GM23338 (cell line): ENCODE measurements at regions not wholly inside any gene's neighbourhood (a gene's known extent, or its start where the extent isn't known, plus 50 kb on each side); places are given as distances from the start of the nearest gene placed in this dataset.
A peak's percentile ranks its signal among the peaks of the same experiment; 100 is the strongest.

Experiments used
- ATAC-seq: fragments of 200-7000 bp; cut with Tn5 transposase; 3 replicates; pipeline ENCODE4 v1.9.1; 2020
- DNase-seq: peaks from one replicate; pipeline ENCODE4 v3.0.0-alpha.2; 2015; ENCODE audit warnings: low spot score
- H2AFZ ChIP-seq: fragments of 200-600 bp; sonication (generic); 2 replicates; pipeline ENCODE4 v1.8.0; 2016; ENCODE audit warnings: antibody characterized with exemption, mild to moderate bottlenecking, moderate library complexity
- H3F3A ChIP-seq: fragments of 200-600 bp; sonication (generic); replicated peaks from 2 replicates; pipeline ENCODE4 v1.8.0; 2017; ENCODE audit warnings: antibody characterized with exemption, mixed run types, low read depth
- H3K27ac ChIP-seq: fragments of 200-600 bp; sonication (generic); 2 replicates; pipeline ENCODE4 v1.6.1; 2016; ENCODE audit warnings: low read depth
- H3K27me3 ChIP-seq: fragments of 200-600 bp; sonication (generic); 2 replicates; pipeline ENCODE4 v1.8.0; 2016; ENCODE audit warnings: mild to moderate bottlenecking, mixed run types, moderate library complexity; ENCODE audit not compliant: insufficient read depth
- H3K36me3 ChIP-seq: fragments of 200-600 bp; sonication (generic); 2 replicates; pipeline ENCODE4 v1.8.0; 2016; ENCODE audit warnings: mild to moderate bottlenecking; ENCODE audit not compliant: insufficient read depth
- H3K4me1 ChIP-seq: fragments of 200-600 bp; sonication (generic); 2 replicates; pipeline ENCODE4 v1.8.0; 2016; ENCODE audit warnings: mild to moderate bottlenecking, moderate library complexity; ENCODE audit not compliant: insufficient read depth
- H3K4me2 ChIP-seq: fragments of 200-600 bp; sonication (generic); 2 replicates; pipeline ENCODE4 v1.7.1; 2017; ENCODE audit warnings: mixed run types
- H3K4me3 ChIP-seq: fragments of 200-600 bp; sonication (generic); 2 replicates; pipeline ENCODE4 v1.6.1; 2016; ENCODE audit warnings: mixed run types
- H3K79me2 ChIP-seq: fragments of 200-600 bp; sonication (generic); replicated peaks from 2 replicates; pipeline ENCODE4 v1.8.0; 2017; ENCODE audit warnings: mild to moderate bottlenecking; ENCODE audit not compliant: insufficient read depth
- H3K9me2 ChIP-seq: fragments of 200-600 bp; sonication (generic); 2 replicates; pipeline ENCODE4 v1.8.0; 2017; ENCODE audit not compliant: insufficient read depth
- H4K20me1 ChIP-seq: fragments of 200-600 bp; sonication (generic); replicated peaks from 2 replicates; pipeline ENCODE4 v1.8.0; 2017; ENCODE audit warnings: mild to moderate bottlenecking; ENCODE audit not compliant: insufficient read depth
- H3K27ac Mint-ChIP-seq: 2 replicates; pipeline ENCODE4 v1.8.0; 2020; ENCODE audit warnings: inconsistent platforms, mild to moderate bottlenecking, moderate library complexity, mixed read lengths
- H3K27me3 Mint-ChIP-seq: 3 replicates; pipeline ENCODE4 v1.8.0; 2022; ENCODE audit warnings: low read depth, mild to moderate bottlenecking, moderate library complexity, mixed read lengths, inconsistent platforms; ENCODE audit not compliant: insufficient read depth, poor library complexity
- H3K36me3 Mint-ChIP-seq: 3 replicates; pipeline ENCODE4 v1.8.0; 2021; ENCODE audit warnings: low read depth, mild to moderate bottlenecking, inconsistent platforms, moderate library complexity, mixed read lengths
- H3K4me1 Mint-ChIP-seq: 3 replicates; pipeline ENCODE4 v1.8.0; 2020; ENCODE audit warnings: mild to moderate bottlenecking, inconsistent platforms, mixed read lengths
- H3K4me3 Mint-ChIP-seq: 3 replicates; pipeline ENCODE4 v1.8.0; 2021; ENCODE audit warnings: moderate library complexity, mild to moderate bottlenecking, inconsistent platforms, mixed read lengths
- H3K9me3 Mint-ChIP-seq: 3 replicates; pipeline ENCODE4 v1.8.0; 2020; ENCODE audit warnings: moderate library complexity, mild to moderate bottlenecking, inconsistent platforms, mixed read lengths
- CTCF ChIP-seq, 2 experiments: fragments of 200-600 bp in 1 of 2; sonication (generic) in 1 of 2; conservative IDR thresholded peaks; 2 replicates each; pipeline versions ENCODE4 v1.5.1 to v1.6.1; 2016 to 2017; ENCODE audit warnings: antibody characterized with exemption in 2 of 2, low read depth in 2 of 2, mild to moderate bottlenecking in 2 of 2, moderate library complexity in 1 of 2
- JUNB ChIP-seq: IDR thresholded peaks from one replicate; pipeline ENCODE4 v1.6.1; 2016; ENCODE audit warnings: antibody characterized with exemption; ENCODE audit not compliant: unreplicated experiment
- REST ChIP-seq: IDR thresholded peaks from one replicate; pipeline ENCODE4 v1.6.1; 2018; ENCODE audit warnings: antibody characterized with exemption; ENCODE audit not compliant: unreplicated experiment
- ZNF114 ChIP-seq: fragments of 250-450 bp; sonication (Bioruptor Pico); IDR thresholded peaks from 2 replicates; pipeline ENCODE4 v1.5.0; 2020; ENCODE audit warnings: mild to moderate bottlenecking, moderate library complexity
- ZNF462 ChIP-seq: fragments of 250-450 bp; sonication (Bioruptor Pico); IDR thresholded peaks from 2 replicates; pipeline ENCODE4 v1.5.0; 2020; ENCODE audit warnings: mild to moderate bottlenecking, moderate library complexity

- H3K9me3 Mint-ChIP-seq, result no peaks in the 10 kb centered on the region
- Histone ChIP-seq H3K27me3 (no peaks in the 10 kb centered on the region), H3K79me2 (no peaks in the 10 kb centered on the region), H3K4me1 (peaks cover 38% of the 10 kb centered on the region), H3K9me2 (no peaks in the 10 kb centered on the region), H3K27ac (no peak overlapping the region), H2AFZ (no peak overlapping the region), H3F3A (no peaks in the 10 kb centered on the region), H3K4me3 (no peak overlapping the region), H3K36me3 (no peaks in the 10 kb centered on the region), H4K20me1 (no peaks in the 10 kb centered on the region), H3K4me2 (no peak overlapping the region)
- peaks cover 43% of the 10 kb centered on the region for H3K4me1 Mint-ChIP-seq
- TF ChIP-seq REST (no peak), JUNB (no peak), ZNF114 (no peak), CTCF (conservative IDR thresholded peaks at IDR 0.05; ENCODE audit: low read depth in 2 of 2) (no peak), ZNF462 (CRISPR knock-in tag) (no peak)
- H3K27me3 Mint-ChIP-seq, result no peaks in the 10 kb centered on the region
- no peak for DNase-seq
- no peaks in the 10 kb centered on the region for H3K36me3 Mint-ChIP-seq
- no peak overlapping the region for H3K4me3 Mint-ChIP-seq
- 0 out of 2 replicates have a peak overlapping the region, but pooled peaks have one; percentile 6 for H3K27ac Mint-ChIP-seq
- no peak for ATAC-seq
These were observed 435.3 kb upstream of the PDZRN3 start for GRCh38 chr3:74059923-74060600.
